ENCODE measurements at regions not wholly inside any gene's neighbourhood (a gene's known extent, or its start where the extent isn't known, plus 50 kb on each side); places are given as distances from the start of the nearest gene placed in this dataset.

GRCh38 chr3:6022621-6023020 is 835.1 kb downstream of the EDEM1 start:
- no peak for TF ChIP-seq POLR2A (IDR thresholded peaks at IDR 0.05)
- TF ChIP-seq CTCF (IDR thresholded peaks at IDR 0.05): no peak
